OCI-LY3 (cell line): ENCODE measurements at regions not wholly inside any gene's neighbourhood (a gene's known extent, or its start where the extent isn't known, plus 50 kb on each side); places are given as distances from the start of the nearest gene placed in this dataset.

Source experiments
- H2AFZ ChIP-seq: fragments of 200-600, 300-600 bp; shearing (Covaris generic); 2 replicates; pipeline ENCODE4 v1.6.0; 2014; ENCODE audit warnings: antibody characterized with exemption, low read depth, low read length
- H3K27ac ChIP-seq: fragments of 200-600, 300-600 bp; sonication (generic); 2 replicates; pipeline ENCODE4 v1.5.1; 2014; ENCODE audit warnings: mild to moderate bottlenecking, low read length, moderate library complexity, mixed read lengths
- H3K27me3 ChIP-seq: fragments of 200-600, 300-600 bp; sonication (generic); 2 replicates; pipeline ENCODE4 v1.6.1; 2014; ENCODE audit warnings: low read depth, low read length, mixed read lengths
- H3K36me3 ChIP-seq: fragments of 200-600, 300-600 bp; sonication (generic); replicated peaks from 2 replicates; pipeline ENCODE3; 2014; ENCODE audit warnings: low read depth, low read length, mixed read lengths
- H3K4me1 ChIP-seq: fragments of 300-600, 200-600 bp; sonication (generic); 2 replicates; pipeline ENCODE4 v1.6.1; 2014; ENCODE audit warnings: low read length, mixed read lengths
- H3K4me2 ChIP-seq: fragments of 200-600, 300-600 bp; sonication (generic); 2 replicates; pipeline ENCODE4 v1.6.1; 2014; ENCODE audit warnings: low read length, mixed read lengths
- H3K4me3 ChIP-seq: fragments of 300-600, 200-600 bp; sonication (generic); 2 replicates; pipeline ENCODE4 v1.5.1; 2014; ENCODE audit warnings: antibody characterized with exemption, mild to moderate bottlenecking, low read length, moderate library complexity
- H3K79me2 ChIP-seq: fragments of 300-600, 200-600 bp; shearing (Covaris generic); 2 replicates; pipeline ENCODE4 v1.6.1; 2014; ENCODE audit warnings: mild to moderate bottlenecking, low read length, mixed read lengths
- H3K9ac ChIP-seq: fragments of 300-600, 200-600 bp; shearing (Covaris generic); 2 replicates; pipeline ENCODE4 v1.6.0; 2014; ENCODE audit warnings: mild to moderate bottlenecking, low read length, moderate library complexity
- H3K9me3 ChIP-seq: fragments of 200-600, 300-600 bp; shearing (Covaris generic); 2 replicates; pipeline ENCODE4 v1.6.1; 2014; ENCODE audit warnings: low read length, mixed read lengths; ENCODE audit not compliant: insufficient read depth
- H4K20me1 ChIP-seq: fragments of 200-600, 300-600 bp; sonication (generic); 2 replicates; pipeline ENCODE4 v1.6.1; 2016; ENCODE audit warnings: low read length, mixed read lengths; ENCODE audit not compliant: insufficient read depth
- EZH2phosphoT487 ChIP-seq: fragments of 200-600 bp; shearing (Covaris generic); IDR thresholded peaks from 2 replicates; pipeline ENCODE4 v1.6.1; 2018; ENCODE audit warnings: antibody characterized with exemption, mixed run types, low read depth
- TF ChIP-seq, protein P1 (sequence below): fragments of 200-600, 300-600 bp; sonication (generic); IDR thresholded peaks from 2 replicates; pipeline ENCODE4 v1.5.1; 2014; ENCODE audit warnings: antibody characterized with exemption, low read length, low read depth

DNA sequence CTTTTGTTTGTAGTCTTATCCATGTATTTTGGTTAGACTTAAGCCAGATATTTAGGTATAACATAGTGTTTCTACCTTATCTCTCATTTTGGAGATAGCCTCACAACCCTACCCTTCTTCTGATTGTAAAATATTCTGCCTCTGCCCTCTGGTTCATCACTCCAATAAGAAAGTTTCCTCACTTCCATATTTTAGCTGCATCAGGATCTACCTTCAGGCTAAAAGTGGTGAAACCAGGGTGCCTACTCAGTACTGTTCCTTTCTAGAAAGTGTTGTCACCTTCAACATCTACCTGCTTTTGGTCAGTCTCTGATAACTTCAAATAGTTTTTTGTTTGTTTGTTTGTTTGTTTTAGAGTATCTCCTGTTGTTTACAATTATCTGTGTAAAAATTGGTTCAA lies 294.6 kb downstream of the ANXA1 start:
- Histone ChIP-seq H3K27ac (no peak overlapping the region), H3K9me3 (no peaks in the 10 kb centered on the region), H3K4me3 (no peak overlapping the region), H3K4me1 (peaks cover 9% of the 10 kb centered on the region), H2AFZ (no peak overlapping the region), H3K36me3 (no peaks in the 10 kb centered on the region), H3K27me3 (no peaks in the 10 kb centered on the region), H3K9ac (no peak overlapping the region), H3K4me2 (no peak overlapping the region), H4K20me1 (no peaks in the 10 kb centered on the region), H3K79me2 (no peaks in the 10 kb centered on the region)
- no peak for TF ChIP-seq EZH2phosphoT487
- TF ChIP-seq, protein P1, sequence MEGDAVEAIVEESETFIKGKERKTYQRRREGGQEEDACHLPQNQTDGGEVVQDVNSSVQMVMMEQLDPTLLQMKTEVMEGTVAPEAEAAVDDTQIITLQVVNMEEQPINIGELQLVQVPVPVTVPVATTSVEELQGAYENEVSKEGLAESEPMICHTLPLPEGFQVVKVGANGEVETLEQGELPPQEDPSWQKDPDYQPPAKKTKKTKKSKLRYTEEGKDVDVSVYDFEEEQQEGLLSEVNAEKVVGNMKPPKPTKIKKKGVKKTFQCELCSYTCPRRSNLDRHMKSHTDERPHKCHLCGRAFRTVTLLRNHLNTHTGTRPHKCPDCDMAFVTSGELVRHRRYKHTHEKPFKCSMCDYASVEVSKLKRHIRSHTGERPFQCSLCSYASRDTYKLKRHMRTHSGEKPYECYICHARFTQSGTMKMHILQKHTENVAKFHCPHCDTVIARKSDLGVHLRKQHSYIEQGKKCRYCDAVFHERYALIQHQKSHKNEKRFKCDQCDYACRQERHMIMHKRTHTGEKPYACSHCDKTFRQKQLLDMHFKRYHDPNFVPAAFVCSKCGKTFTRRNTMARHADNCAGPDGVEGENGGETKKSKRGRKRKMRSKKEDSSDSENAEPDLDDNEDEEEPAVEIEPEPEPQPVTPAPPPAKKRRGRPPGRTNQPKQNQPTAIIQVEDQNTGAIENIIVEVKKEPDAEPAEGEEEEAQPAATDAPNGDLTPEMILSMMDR: no peak

DNA sequence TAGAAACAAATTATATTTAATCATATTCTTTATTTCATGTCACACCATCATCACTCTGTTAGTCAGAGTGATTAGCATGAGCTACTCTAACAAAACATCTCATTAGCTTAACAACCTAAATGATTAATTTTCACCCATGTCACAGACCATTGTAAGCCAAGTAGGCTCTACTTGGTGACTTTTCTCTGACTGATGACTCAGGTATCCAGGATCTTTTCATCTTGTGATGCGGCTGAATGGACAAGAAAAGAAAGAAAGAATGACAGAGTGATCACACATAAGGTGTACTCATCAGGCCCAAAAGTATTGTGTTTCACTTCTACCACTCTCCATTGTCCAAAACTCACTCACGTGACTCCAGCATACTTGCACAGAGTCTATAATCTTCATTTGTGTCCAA lies 299.3 kb downstream of the ANXA1 start:
- Histone ChIP-seq H3K27ac (no peak overlapping the region), H3K4me1 (peaks cover 11% of the 10 kb centered on the region), H3K9me3 (no peaks in the 10 kb centered on the region), H4K20me1 (no peaks in the 10 kb centered on the region), H3K27me3 (no peaks in the 10 kb centered on the region), H3K4me2 (no peak overlapping the region), H3K4me3 (no peak overlapping the region), H3K79me2 (no peaks in the 10 kb centered on the region), H3K9ac (no peak overlapping the region), H3K36me3 (no peaks in the 10 kb centered on the region), H2AFZ (no peak overlapping the region)
- no peak for TF ChIP-seq EZH2phosphoT487
- TF ChIP-seq, protein P1: no peak

DNA sequence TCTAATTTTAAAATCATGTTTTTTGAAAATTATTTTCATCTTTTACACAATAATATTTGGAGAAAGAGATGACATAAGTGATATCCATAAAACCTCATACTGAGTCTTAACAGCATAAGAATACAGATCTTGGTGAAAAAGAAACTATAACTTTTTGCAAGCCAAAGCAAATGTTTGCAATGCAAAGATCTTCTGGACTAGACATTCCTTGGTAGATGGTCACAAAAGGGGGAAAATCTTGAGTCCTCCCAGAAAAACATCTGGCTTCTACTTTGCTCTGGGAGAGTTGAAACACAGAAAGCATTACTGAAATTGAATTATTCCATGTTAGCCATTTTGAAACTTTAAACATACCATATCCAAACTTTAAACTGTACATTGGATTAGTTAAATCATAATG lies 308.2 kb downstream of the ANXA1 start:
- Histone ChIP-seq H3K9ac (no peak overlapping the region), H3K36me3 (no peaks in the 10 kb centered on the region), H3K4me2 (no peak overlapping the region), H3K4me1 (no peaks in the 10 kb centered on the region), H3K27ac (no peak overlapping the region), H3K79me2 (no peaks in the 10 kb centered on the region), H3K9me3 (no peaks in the 10 kb centered on the region), H2AFZ (no peak overlapping the region), H4K20me1 (no peaks in the 10 kb centered on the region), H3K27me3 (no peaks in the 10 kb centered on the region), H3K4me3 (no peak overlapping the region)
- no peak for TF ChIP-seq EZH2phosphoT487
- TF ChIP-seq, protein P1: no peak

DNA sequence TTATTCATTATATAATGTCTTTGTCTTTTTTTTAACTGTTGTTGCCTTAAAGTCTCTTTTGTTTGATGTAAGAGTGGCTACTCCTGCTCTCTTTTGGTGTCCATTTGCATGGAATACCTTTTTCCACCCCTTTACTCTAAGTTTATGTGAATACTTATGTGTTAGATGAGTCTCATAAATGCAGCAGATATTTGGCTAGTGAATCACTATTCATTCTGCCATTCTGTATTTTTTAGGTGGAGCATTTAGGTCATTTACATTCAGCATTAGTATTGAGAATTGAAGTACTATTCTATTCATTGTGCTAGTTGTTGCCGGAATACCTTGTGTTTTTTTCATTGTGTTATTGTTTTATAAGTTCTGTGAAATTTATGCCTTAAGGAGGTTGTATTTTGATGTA lies 317.1 kb downstream of the ANXA1 start:
- H3K4me2 ChIP-seq: no peak overlapping the region
- H3K27me3 ChIP-seq: no peaks in the 10 kb centered on the region
- no peak overlapping the region for H3K9ac ChIP-seq
- no peaks in the 10 kb centered on the region for H3K9me3 ChIP-seq
- H3K36me3 ChIP-seq: no peaks in the 10 kb centered on the region
- H4K20me1 ChIP-seq: no peaks in the 10 kb centered on the region
- no peak overlapping the region for H3K27ac ChIP-seq
- H2AFZ ChIP-seq: no peak overlapping the region
- TF ChIP-seq, protein P1: no peak
- TF ChIP-seq EZH2phosphoT487: no peak
- H3K4me3 ChIP-seq: no peak overlapping the region
- no peaks in the 10 kb centered on the region for H3K4me1 ChIP-seq
- no peaks in the 10 kb centered on the region for H3K79me2 ChIP-seq
